Smooth muscle cell (in vitro differentiated cells): ENCODE measurements at regions not wholly inside any gene's neighbourhood (a gene's known extent, or its start where the extent isn't known, plus 50 kb on each side); places are given as distances from the start of the nearest gene placed in this dataset.

Experiments
- DNase-seq: peaks from one replicate; lab custom pipeline; 2025; ENCODE audit not compliant: unreplicated experiment; lab: John Stamatoyannopoulos, UW
- H2AFZ ChIP-seq: fragments of 200-600 bp; sonication (generic); 2 replicates; pipeline ENCODE4 v1.6.0; 2016; ENCODE audit warnings: antibody characterized with exemption, low read depth, mild to moderate bottlenecking
- H3F3A ChIP-seq: fragments of 200-600 bp; sonication (generic); 2 replicates; pipeline ENCODE4 v1.6.0; 2017; ENCODE audit warnings: antibody characterized with exemption, low read depth
- H3K27ac ChIP-seq: fragments of 200-600 bp; sonication (generic); 2 replicates; pipeline ENCODE4 v1.5.1; 2016; ENCODE audit warnings: low read depth, mild to moderate bottlenecking
- H3K27me3 ChIP-seq: fragments of 200-600 bp; sonication (generic); 2 replicates; pipeline ENCODE4 v1.6.1; 2016; ENCODE audit warnings: low read depth, mild to moderate bottlenecking
- H3K36me3 ChIP-seq: fragments of 200-600 bp; sonication (generic); 2 replicates; pipeline ENCODE4 v1.5.1; 2016; ENCODE audit warnings: low read depth
- H3K4me1 ChIP-seq: fragments of 200-600 bp; sonication (generic); 2 replicates; pipeline ENCODE4 v1.5.1; 2016; ENCODE audit warnings: low read depth
- H3K4me2 ChIP-seq: fragments of 200-600 bp; sonication (generic); 2 replicates; pipeline ENCODE4 v1.6.0; 2016; ENCODE audit warnings: mild to moderate bottlenecking
- H3K4me3 ChIP-seq: fragments of 200-600 bp; sonication (generic); 2 replicates; pipeline ENCODE4 v1.5.1; 2016; ENCODE audit warnings: mild to moderate bottlenecking
- H3K79me2 ChIP-seq: fragments of 200-600 bp; sonication (generic); 2 replicates; pipeline ENCODE4 v1.6.0; 2016; ENCODE audit warnings: low read depth, mild to moderate bottlenecking
- H3K9ac ChIP-seq: fragments of 200-600 bp; sonication (generic); 2 replicates; pipeline ENCODE4 v1.6.0; 2016; ENCODE audit warnings: low read depth
- H3K9me3 ChIP-seq: fragments of 200-600 bp; sonication (generic); replicated peaks from 2 replicates; pipeline ENCODE4 v1.5.1; 2016; ENCODE audit warnings: low read depth
- H4K20me1 ChIP-seq: fragments of 200-600 bp; sonication (generic); 2 replicates; pipeline ENCODE4 v1.6.0; 2016; ENCODE audit warnings: low read depth
- WGBS: methylation state at CpG from one replicate; pipeline ENCODE4 v1.1.7; 2016; ENCODE audit warnings: low lambda C conversion rate; 5-methylcytosine and 5-hydroxymethylcytosine counted together
- TF ChIP-seq, protein P1 (sequence below): fragments of 200-600 bp; sonication (generic); IDR thresholded peaks from 2 replicates; pipeline ENCODE4 v1.5.1; 2017; ENCODE audit warnings: borderline replicate concordance, mild to moderate bottlenecking, antibody characterized with exemption; ENCODE audit not compliant: insufficient read depth, poor library complexity, severe bottlenecking

DNA sequence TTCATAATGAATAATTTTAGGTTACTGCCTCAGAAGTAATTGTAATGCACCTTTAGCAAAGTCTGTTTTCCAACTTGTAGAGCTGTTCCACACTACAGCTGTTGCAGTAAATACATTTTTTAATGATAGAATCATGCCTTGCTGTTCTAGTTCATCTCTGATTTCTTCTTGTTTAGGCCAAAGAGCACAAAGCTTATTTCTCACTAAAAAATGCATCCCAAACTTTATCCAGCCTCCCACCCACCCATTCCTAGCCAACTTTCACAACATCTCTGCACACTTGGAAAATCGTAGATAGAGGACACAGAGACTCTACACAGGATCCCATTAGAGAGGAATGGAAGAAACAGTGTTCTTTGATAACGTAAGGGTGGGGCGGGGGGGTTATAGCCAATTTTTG lies 252.2 kb upstream of the DYNLRB2 start:
- no peak for DNase-seq
- Histone ChIP-seq H3K9ac (no peak overlapping the region), H3K9me3 (no peaks in the 10 kb centered on the region), H3K4me2 (no peak overlapping the region), H3K4me3 (no peak overlapping the region), H2AFZ (no peak overlapping the region), H3K4me1 (no peaks in the 10 kb centered on the region), H3K36me3 (no peaks in the 10 kb centered on the region), H3K27ac (no peak overlapping the region), H4K20me1 (no peaks in the 10 kb centered on the region), H3K79me2 (no peaks in the 10 kb centered on the region), H3K27me3 (peaks cover 24% of the 10 kb centered on the region), H3F3A (no peaks in the 10 kb centered on the region)
- TF ChIP-seq, protein P1, sequence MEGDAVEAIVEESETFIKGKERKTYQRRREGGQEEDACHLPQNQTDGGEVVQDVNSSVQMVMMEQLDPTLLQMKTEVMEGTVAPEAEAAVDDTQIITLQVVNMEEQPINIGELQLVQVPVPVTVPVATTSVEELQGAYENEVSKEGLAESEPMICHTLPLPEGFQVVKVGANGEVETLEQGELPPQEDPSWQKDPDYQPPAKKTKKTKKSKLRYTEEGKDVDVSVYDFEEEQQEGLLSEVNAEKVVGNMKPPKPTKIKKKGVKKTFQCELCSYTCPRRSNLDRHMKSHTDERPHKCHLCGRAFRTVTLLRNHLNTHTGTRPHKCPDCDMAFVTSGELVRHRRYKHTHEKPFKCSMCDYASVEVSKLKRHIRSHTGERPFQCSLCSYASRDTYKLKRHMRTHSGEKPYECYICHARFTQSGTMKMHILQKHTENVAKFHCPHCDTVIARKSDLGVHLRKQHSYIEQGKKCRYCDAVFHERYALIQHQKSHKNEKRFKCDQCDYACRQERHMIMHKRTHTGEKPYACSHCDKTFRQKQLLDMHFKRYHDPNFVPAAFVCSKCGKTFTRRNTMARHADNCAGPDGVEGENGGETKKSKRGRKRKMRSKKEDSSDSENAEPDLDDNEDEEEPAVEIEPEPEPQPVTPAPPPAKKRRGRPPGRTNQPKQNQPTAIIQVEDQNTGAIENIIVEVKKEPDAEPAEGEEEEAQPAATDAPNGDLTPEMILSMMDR: no peak
- WGBS: 79% methylated on average over 3 of the region's 3 CpGs

DNA sequence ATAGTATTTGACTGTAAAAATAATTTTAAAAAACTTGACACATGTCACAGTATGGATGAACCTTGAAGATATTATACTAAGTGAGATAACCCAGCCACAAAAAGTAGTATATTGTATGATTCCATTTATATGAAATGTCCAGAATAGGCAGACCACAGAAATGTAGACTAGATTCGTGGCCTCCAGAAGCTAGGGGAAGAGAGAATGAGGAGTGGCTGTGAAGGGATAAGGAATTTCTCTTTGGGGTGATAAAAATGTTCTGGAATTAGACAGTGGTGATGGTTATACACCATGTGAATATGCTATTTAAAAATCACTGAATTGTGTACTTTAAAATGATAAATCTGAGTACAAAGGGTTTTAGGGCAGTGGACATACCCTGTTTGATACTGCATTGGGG lies 253.1 kb upstream of the DYNLRB2 start:
- no peaks in the 10 kb centered on the region for H3K9me3 ChIP-seq
- H3K4me1 ChIP-seq: no peaks in the 10 kb centered on the region
- H4K20me1 ChIP-seq: no peaks in the 10 kb centered on the region
- H3K36me3 ChIP-seq: no peaks in the 10 kb centered on the region
- DNase-seq: no peak
- no peak overlapping the region for H2AFZ ChIP-seq
- H3K9ac ChIP-seq: no peak overlapping the region
- H3K4me2 ChIP-seq: no peak overlapping the region
- WGBS: 55% methylated on average over 1 of the region's 1 CpG
- no peak overlapping the region for H3K27ac ChIP-seq
- H3K4me3 ChIP-seq: no peak overlapping the region
- no peaks in the 10 kb centered on the region for H3F3A ChIP-seq
- TF ChIP-seq, protein P1: no peak
- H3K79me2 ChIP-seq: no peaks in the 10 kb centered on the region
- peaks cover 24% of the 10 kb centered on the region for H3K27me3 ChIP-seq

DNA sequence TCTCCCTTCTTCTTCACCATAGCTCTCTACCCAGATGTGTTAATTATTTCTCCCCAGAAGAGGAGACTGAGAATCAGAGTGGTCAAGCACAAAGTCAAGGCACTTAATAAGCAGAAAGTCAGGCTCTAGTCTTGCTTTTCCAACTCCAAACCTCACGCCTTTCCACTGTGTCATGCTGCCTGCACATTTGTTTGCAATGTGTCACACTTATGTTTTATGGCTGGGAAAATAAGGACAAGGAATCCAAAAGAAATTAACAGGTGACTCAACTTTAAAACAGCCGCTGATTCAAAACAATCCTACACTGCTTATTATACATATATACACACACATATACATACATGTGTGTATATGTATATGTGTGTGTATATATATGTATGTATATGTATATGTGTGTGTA lies 255.7 kb upstream of the DYNLRB2 start:
- no peak overlapping the region for H3K9ac ChIP-seq
- TF ChIP-seq, protein P1: no peak
- H3F3A ChIP-seq: no peaks in the 10 kb centered on the region
- DNase-seq: no peak
- H3K79me2 ChIP-seq: no peaks in the 10 kb centered on the region
- H2AFZ ChIP-seq: no peak overlapping the region
- WGBS: 33% methylated on average over 2 of the region's 2 CpGs
- H3K4me1 ChIP-seq: no peaks in the 10 kb centered on the region
- no peak overlapping the region for H3K4me3 ChIP-seq
- peak overlapping the region; percentile 32 for H3K27ac ChIP-seq
- no peak overlapping the region for H3K4me2 ChIP-seq
- H3K27me3 ChIP-seq: peaks cover 8% of the 10 kb centered on the region
- no peaks in the 10 kb centered on the region for H3K36me3 ChIP-seq
- no peaks in the 10 kb centered on the region for H4K20me1 ChIP-seq
- H3K9me3 ChIP-seq: no peaks in the 10 kb centered on the region
